ENCODE measurements at regions not wholly inside any gene's neighbourhood (a gene's known extent, or its start where the extent isn't known, plus 50 kb on each side); places are given as distances from the start of the nearest gene placed in this dataset.

GRCh38 chr4:115938764-115939443 is 825.5 kb upstream of the NDST4 start:
- H3K27ac ChIP-seq (ENCODE audit: low read depth, low read length) = no peak overlapping the region
- DNase-seq (ENCODE audit: insufficient read length, low spot score, missing footprints) = no peak
- no peaks in the 10 kb centered on the region for H3K27me3 ChIP-seq (ENCODE audit: insufficient read depth, low read length)
- H2AFZ ChIP-seq (ENCODE audit: low read length) = no peak overlapping the region
- H3K79me2 ChIP-seq (ENCODE audit: insufficient read depth, low read length) = no peaks in the 10 kb centered on the region
- H3K36me3 ChIP-seq (ENCODE audit: insufficient read depth, low read length) = no peaks in the 10 kb centered on the region
- no peaks in the 10 kb centered on the region for H3K4me1 ChIP-seq (ENCODE audit: insufficient read depth, low read length)
- TF ChIP-seq CTCF (IDR thresholded peaks at IDR 0.05; ENCODE audit: extremely low read depth, low read depth, low read length) = no peak
- H4K20me1 ChIP-seq (ENCODE audit: insufficient read depth, low read length) = no peaks in the 10 kb centered on the region
- no peaks in the 10 kb centered on the region for H3K9me3 ChIP-seq (ENCODE audit: low read depth, low read length)
- no peak overlapping the region for H3K4me2 ChIP-seq (ENCODE audit: insufficient read depth, low read length)
- H3K4me3 ChIP-seq (ENCODE audit: insufficient read depth, low read length) = no peak overlapping the region

GRCh38 chr4:115929373-115929772 is 816.0 kb upstream of the NDST4 start:
- Histone ChIP-seq H3K36me3 (ENCODE audit: insufficient read depth, low read length) (no peaks in the 10 kb centered on the region), H3K4me2 (ENCODE audit: insufficient read depth, low read length) (no peak overlapping the region), H4K20me1 (ENCODE audit: insufficient read depth, low read length) (no peaks in the 10 kb centered on the region), H3K4me3 (ENCODE audit: insufficient read depth, low read length) (no peak overlapping the region), H3K27ac (ENCODE audit: low read depth, low read length) (no peak overlapping the region), H3K4me1 (ENCODE audit: insufficient read depth, low read length) (no peaks in the 10 kb centered on the region), H2AFZ (ENCODE audit: low read length) (no peak overlapping the region), H3K27me3 (ENCODE audit: insufficient read depth, low read length) (no peaks in the 10 kb centered on the region), H3K79me2 (ENCODE audit: insufficient read depth, low read length) (no peaks in the 10 kb centered on the region), H3K9me3 (ENCODE audit: low read depth, low read length) (no peaks in the 10 kb centered on the region)
- no peak for DNase-seq (ENCODE audit: insufficient read length, low spot score, missing footprints)
- TF ChIP-seq CTCF (IDR thresholded peaks at IDR 0.05; ENCODE audit: extremely low read depth, low read depth, low read length) = no peak

GRCh38 chr4:115927382-115927781 is 814.0 kb upstream of the NDST4 start:
- Histone ChIP-seq H3K4me2 (ENCODE audit: insufficient read depth, low read length) (no peak overlapping the region), H3K36me3 (ENCODE audit: insufficient read depth, low read length) (no peaks in the 10 kb centered on the region), H3K79me2 (ENCODE audit: insufficient read depth, low read length) (no peaks in the 10 kb centered on the region), H3K27me3 (ENCODE audit: insufficient read depth, low read length) (no peaks in the 10 kb centered on the region), H3K9me3 (ENCODE audit: low read depth, low read length) (no peaks in the 10 kb centered on the region), H2AFZ (ENCODE audit: low read length) (no peak overlapping the region), H3K4me1 (ENCODE audit: insufficient read depth, low read length) (no peaks in the 10 kb centered on the region), H4K20me1 (ENCODE audit: insufficient read depth, low read length) (no peaks in the 10 kb centered on the region), H3K4me3 (ENCODE audit: insufficient read depth, low read length) (no peak overlapping the region), H3K27ac (ENCODE audit: low read depth, low read length) (no peak overlapping the region)
- TF ChIP-seq CTCF (IDR thresholded peaks at IDR 0.05; ENCODE audit: extremely low read depth, low read depth, low read length) = no peak
- no peak for DNase-seq (ENCODE audit: insufficient read length, low spot score, missing footprints)

GRCh38 chr4:115923152-115923551 is 809.7 kb upstream of the NDST4 start:
- H3K27me3 ChIP-seq (ENCODE audit: insufficient read depth, low read length) = no peaks in the 10 kb centered on the region
- H3K4me3 ChIP-seq (ENCODE audit: insufficient read depth, low read length) = no peak overlapping the region
- TF ChIP-seq CTCF (IDR thresholded peaks at IDR 0.05; ENCODE audit: extremely low read depth, low read depth, low read length) = no peak
- no peaks in the 10 kb centered on the region for H3K79me2 ChIP-seq (ENCODE audit: insufficient read depth, low read length)
- no peaks in the 10 kb centered on the region for H3K9me3 ChIP-seq (ENCODE audit: low read depth, low read length)
- H2AFZ ChIP-seq (ENCODE audit: low read length) = no peak overlapping the region
- DNase-seq (ENCODE audit: insufficient read length, low spot score, missing footprints) = no peak
- H4K20me1 ChIP-seq (ENCODE audit: insufficient read depth, low read length) = no peaks in the 10 kb centered on the region
- H3K4me1 ChIP-seq (ENCODE audit: insufficient read depth, low read length) = no peaks in the 10 kb centered on the region
- no peak overlapping the region for H3K27ac ChIP-seq (ENCODE audit: low read depth, low read length)
- no peaks in the 10 kb centered on the region for H3K36me3 ChIP-seq (ENCODE audit: insufficient read depth, low read length)
- H3K4me2 ChIP-seq (ENCODE audit: insufficient read depth, low read length) = no peak overlapping the region

Measured in osteoblast (primary cell).